GM12873 (cell line): ENCODE measurements at regions not wholly inside any gene's neighbourhood (a gene's known extent, or its start where the extent isn't known, plus 50 kb on each side); places are given as distances from the start of the nearest gene placed in this dataset.

Experiments used
- TF ChIP-seq, protein P1 (sequence below): IDR thresholded peaks from 2 replicates; pipeline ENCODE4 v1.5.1; 2012; ENCODE audit warnings: low read depth, mild to moderate bottlenecking, moderate library complexity, low read length, control low read depth; ENCODE audit not compliant: insufficient read depth; ENCODE audit errors: missing control alignments

DNA sequence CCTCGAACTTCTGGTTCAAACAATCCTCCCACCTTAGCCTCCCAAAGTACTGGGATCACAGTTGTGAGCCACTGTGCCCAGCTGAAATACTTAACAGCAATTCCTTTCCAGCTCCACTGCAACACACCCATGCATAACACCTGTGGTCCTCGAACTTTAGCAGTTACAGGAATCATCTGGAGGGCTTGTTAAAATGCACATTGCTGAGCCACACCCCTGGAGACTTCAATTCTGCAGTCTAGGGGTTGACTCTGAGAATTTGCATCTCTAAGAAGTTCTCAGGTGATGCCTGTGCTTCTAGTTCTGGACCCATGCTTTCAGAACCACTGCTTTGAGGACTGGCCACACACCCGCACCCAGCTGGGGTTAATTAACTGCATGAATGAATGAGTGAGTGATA, 53.1 kb upstream of the UBL3 start:
- TF ChIP-seq, protein P1, sequence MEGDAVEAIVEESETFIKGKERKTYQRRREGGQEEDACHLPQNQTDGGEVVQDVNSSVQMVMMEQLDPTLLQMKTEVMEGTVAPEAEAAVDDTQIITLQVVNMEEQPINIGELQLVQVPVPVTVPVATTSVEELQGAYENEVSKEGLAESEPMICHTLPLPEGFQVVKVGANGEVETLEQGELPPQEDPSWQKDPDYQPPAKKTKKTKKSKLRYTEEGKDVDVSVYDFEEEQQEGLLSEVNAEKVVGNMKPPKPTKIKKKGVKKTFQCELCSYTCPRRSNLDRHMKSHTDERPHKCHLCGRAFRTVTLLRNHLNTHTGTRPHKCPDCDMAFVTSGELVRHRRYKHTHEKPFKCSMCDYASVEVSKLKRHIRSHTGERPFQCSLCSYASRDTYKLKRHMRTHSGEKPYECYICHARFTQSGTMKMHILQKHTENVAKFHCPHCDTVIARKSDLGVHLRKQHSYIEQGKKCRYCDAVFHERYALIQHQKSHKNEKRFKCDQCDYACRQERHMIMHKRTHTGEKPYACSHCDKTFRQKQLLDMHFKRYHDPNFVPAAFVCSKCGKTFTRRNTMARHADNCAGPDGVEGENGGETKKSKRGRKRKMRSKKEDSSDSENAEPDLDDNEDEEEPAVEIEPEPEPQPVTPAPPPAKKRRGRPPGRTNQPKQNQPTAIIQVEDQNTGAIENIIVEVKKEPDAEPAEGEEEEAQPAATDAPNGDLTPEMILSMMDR, result no peak

DNA sequence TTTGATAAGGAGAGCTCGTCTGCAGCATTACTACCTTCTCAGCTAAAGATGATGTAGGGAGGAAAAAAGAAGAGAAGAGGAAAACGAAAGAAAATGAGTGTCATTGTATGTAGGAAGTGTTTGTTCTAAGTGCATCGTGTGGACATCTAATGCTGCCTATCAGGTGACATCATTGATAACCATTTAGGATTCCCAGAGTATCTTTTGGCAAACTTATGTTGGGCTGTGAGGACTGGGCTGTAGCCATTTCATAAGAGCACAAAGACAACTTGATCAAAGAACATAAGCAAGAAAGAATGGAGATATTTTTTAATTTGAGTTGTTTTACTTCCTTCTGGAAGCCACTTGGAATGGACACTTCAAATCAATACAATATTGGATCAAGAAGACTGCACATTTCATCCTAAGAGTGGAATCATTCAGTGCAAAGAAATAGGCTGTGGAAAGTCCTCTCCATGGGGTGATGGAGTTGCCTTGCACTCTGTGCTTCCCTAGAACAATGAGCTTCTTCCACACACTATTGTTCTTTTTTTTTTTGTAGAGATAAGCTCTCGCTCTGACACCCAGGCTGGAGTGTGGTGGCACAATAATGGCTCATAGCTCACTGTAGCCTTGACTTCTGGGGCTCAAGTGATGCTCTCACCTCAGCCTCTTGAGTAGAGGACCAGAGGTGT, 52.4 kb upstream of the UBL3 start:
- TF ChIP-seq, protein P1, result no peak

DNA sequence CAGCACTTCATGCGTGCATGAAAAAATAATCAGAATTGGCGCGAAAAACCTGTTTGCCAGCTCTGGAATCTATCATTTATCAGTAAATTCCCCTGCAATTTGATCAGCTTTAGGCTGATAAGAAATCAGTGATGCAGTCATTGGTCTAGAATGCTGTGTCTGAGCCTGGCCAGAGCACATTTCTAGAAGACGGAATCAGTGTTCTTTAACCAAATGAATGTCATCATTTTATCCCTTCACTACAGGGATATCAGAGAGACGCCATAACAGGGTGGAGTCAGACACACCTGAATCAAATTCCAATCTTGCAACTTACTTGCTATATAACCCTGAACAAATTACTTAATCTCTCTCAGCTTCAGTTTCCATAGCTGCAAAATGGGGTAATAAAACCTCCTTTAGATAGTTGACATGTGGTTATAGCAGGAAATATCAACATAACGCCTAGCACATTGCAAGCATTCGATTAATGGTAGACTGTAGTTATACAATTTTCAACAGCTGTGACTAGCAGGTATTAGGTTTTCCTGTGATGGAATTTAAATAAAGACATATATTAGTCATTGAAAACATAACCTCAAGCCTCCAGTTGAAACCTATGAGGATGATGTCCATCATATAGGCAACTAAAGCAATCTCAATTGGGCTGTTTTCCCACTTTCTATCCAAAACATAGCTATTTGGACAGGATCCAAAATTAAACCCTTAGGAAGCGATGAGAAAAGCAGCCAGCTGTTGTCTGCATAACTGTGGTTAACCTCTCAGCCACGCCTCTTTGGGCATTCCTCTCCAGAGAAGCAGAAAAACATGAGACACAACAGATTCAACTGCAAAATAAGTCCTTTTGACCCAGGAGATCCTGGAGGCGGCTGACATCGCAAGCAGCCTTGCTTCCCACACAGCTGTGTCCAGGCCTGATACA, 51.6 kb upstream of the UBL3 start:
- TF ChIP-seq, protein P1, result no peak
